Hepatocyte (in vitro differentiated cells): ENCODE measurements at regions not wholly inside any gene's neighbourhood (a gene's known extent, or its start where the extent isn't known, plus 50 kb on each side); places are given as distances from the start of the nearest gene placed in this dataset.

ENCODE experiments used
- EZH2phosphoT487 ChIP-seq: fragments of 200-600 bp; sonication (generic); IDR thresholded peaks from one replicate; pipeline ENCODE4 v1.6.1; 2018; ENCODE audit warnings: antibody characterized with exemption, mild to moderate bottlenecking, low read depth, moderate library complexity; ENCODE audit not compliant: unreplicated experiment, severe bottlenecking
- TF ChIP-seq, protein P1 (sequence below): fragments of 200-600 bp; sonication (generic); IDR thresholded peaks from 2 replicates; pipeline ENCODE4 v1.5.1; 2016; ENCODE audit warnings: antibody characterized with exemption, mild to moderate bottlenecking; ENCODE audit not compliant: poor library complexity

DNA sequence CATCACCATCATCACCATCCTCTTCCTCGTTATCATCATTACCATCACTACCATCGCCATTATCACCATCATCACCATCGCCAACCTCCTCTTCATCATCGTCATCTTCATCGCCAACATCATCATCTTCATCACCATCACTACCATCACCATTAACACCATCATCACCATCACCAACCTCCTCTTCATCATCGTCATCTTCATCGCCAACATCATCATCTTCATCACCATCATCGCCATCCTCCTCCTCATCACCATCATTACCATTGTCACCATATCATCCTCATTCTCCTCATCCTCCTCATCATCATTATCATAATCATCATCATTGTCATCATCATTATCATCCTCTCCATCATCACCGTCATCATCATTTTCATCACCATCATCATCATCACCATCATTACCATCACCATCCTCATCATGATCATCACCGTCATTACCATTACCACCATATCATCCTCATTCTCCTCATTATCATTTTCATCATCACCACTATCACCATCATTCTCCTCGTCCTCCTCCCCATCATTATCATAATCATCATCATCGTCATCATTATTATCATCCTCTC, 1498.7 kb downstream of the TBC1D22A start:
- TF ChIP-seq, protein P1, sequence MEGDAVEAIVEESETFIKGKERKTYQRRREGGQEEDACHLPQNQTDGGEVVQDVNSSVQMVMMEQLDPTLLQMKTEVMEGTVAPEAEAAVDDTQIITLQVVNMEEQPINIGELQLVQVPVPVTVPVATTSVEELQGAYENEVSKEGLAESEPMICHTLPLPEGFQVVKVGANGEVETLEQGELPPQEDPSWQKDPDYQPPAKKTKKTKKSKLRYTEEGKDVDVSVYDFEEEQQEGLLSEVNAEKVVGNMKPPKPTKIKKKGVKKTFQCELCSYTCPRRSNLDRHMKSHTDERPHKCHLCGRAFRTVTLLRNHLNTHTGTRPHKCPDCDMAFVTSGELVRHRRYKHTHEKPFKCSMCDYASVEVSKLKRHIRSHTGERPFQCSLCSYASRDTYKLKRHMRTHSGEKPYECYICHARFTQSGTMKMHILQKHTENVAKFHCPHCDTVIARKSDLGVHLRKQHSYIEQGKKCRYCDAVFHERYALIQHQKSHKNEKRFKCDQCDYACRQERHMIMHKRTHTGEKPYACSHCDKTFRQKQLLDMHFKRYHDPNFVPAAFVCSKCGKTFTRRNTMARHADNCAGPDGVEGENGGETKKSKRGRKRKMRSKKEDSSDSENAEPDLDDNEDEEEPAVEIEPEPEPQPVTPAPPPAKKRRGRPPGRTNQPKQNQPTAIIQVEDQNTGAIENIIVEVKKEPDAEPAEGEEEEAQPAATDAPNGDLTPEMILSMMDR: no peak
- no peak for TF ChIP-seq EZH2phosphoT487
